NB4 (cell line): ENCODE measurements at regions not wholly inside any gene's neighbourhood (a gene's known extent, or its start where the extent isn't known, plus 50 kb on each side); places are given as distances from the start of the nearest gene placed in this dataset.

Experiments used
- CTCF ChIP-seq: IDR thresholded peaks from one replicate; pipeline ENCODE4 v1.5.1; 2012; ENCODE audit warnings: low read depth, low read length
- POLR2A ChIP-seq: IDR thresholded peaks from 2 replicates; pipeline ENCODE4 v1.6.1; 2011; ENCODE audit warnings: mild to moderate bottlenecking; ENCODE audit not compliant: insufficient read length; ENCODE audit errors: extremely low read depth

GRCh38 chr9:73838871-73839270 is 658.3 kb upstream of the RORB start:
- TF ChIP-seq CTCF (no peak), POLR2A (no peak)
